ENCODE measurements at regions not wholly inside any gene's neighbourhood (a gene's known extent, or its start where the extent isn't known, plus 50 kb on each side); places are given as distances from the start of the nearest gene placed in this dataset.
A peak's percentile ranks its signal among the peaks of the same experiment; 100 is the strongest.

- TF ChIP-seq C11orf30 (IDR thresholded peaks at IDR 0.05; ENCODE audit: low read depth) (peak; percentile 30; the same call in 1 of the 2 replicates), REST (IDR thresholded peaks at IDR 0.05; ENCODE audit: borderline replicate concordance) (peak; percentile 58; the same call in 1 of the 2 replicates), REST (CRISPR knock-in tag; IDR thresholded peaks at IDR 0.05; ENCODE audit: low read depth) (no peak), TEAD1 (CRISPR knock-in tag; IDR thresholded peaks at IDR 0.05) (no peak), DEAF1 (CRISPR knock-in tag; IDR thresholded peaks at IDR 0.05) (no peak)
Measured at GRCh38 chr12:107891967-107892366, 117.5 kb downstream of the ASCL4 start (continued).

Data from K562 (cell line).